ENCODE measurements at regions not wholly inside any gene's neighbourhood (a gene's known extent, or its start where the extent isn't known, plus 50 kb on each side); places are given as distances from the start of the nearest gene placed in this dataset.

- TF ChIP-seq CTCF (IDR thresholded peaks at IDR 0.05; ENCODE audit: poor library complexity, severe bottlenecking) (no peak), EZH2 (IDR thresholded peaks at IDR 0.05; ENCODE audit: borderline replicate concordance, insufficient read depth, low read length, poor library complexity, severe bottlenecking) (no peak), EP300 (conservative IDR thresholded peaks at IDR 0.05; ENCODE audit: poor library complexity, severe bottlenecking) (no peak), RAD21 (conservative IDR thresholded peaks at IDR 0.05) (no peak), TAF1 (IDR thresholded peaks at IDR 0.05; ENCODE audit: low read depth) (no peak), POLR2AphosphoS5 (IDR thresholded peaks at IDR 0.05) (no peak)
These were observed 81.2 kb upstream of the ATXN7L3B start for GRCh38 chr12:74456431-74456830.

All from neural cell (in vitro differentiated cells).